ENCODE measurements at regions not wholly inside any gene's neighbourhood (a gene's known extent, or its start where the extent isn't known, plus 50 kb on each side); places are given as distances from the start of the nearest gene placed in this dataset.
"Not testable (repeated sequence)": the region's sequence is repeated elsewhere in the genome, so short reads cannot be mapped to it uniquely, and the experiment has no call there.

DNA sequence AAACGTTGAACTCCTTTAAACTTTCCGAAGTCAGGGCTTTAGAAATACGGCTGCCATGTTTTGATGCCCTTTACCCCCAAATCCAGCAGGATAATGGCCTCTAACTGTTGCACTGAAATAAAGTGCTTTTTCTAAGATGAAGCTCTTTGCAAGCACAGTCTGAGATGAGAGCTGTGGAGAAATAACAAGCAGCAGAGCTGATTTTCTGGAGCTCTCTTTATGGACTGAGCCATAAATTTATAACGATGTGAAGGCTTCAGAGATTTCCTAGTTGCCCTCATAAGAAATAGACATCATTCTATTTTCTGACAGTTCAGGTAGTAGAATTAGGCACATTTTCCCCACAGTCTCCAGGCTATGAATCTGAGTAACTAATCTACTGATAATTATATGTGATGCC lies 567.3 kb downstream of the PDHA2 start:
- DNase-seq (ENCODE audit: low read depth, low spot score): no peak

DNA sequence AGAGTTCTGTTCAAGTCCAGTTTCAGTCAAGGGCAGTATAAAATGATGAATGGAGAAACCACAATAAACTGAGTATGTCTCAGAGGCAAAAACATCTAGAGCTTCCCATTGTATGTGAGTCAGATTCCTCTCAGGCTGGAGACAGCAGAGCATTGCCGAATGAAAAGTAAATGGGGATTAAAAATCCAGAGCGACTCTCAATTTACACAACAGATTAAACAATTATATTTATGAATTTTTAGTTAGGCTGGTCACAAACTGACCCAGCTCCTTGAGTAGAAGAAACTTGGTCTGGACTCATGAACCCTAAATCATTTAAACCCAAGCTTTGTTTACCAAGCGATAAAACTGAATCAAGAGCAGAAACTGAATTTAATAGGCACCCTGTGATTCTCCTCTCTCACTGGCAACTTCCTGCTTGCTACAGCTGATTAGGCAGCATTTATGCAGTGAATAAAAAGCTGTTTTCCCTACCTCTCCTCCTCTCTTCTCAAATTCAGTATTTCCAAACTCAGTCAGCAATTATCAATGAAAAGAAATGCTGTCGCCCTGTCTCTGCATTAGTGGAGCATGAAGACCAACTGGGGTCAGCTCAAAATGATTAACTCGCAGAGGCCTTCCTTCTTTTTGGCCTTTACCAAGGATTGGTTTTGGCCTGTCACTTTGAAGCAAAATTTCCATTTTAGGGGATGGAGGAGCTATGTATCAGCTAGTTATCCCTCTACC lies 568.0 kb downstream of the PDHA2 start:
- DNase-seq (ENCODE audit: low read depth, low spot score): no peak

DNA sequence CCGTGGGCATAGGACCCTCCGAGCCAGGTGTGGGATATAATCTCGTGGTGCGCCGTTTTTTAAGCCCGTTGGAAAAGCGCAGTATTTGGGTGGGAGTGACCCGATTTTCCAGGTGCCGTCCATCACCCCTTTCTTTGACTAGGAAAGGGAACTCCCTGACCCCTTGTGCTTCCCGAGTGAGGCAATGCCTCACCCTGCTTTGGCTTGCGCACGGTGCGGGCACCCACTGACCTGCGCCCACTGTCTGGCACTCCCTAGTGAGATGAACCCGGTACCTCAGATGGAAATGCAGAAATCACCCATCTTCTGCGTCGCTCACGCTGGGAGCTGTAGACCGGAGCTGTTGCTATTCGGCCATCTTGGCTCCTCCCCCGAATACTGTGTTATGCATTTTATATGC lies 575.0 kb downstream of the PDHA2 start:
- DNase-seq (ENCODE audit: low read depth, low spot score): not testable (repeated sequence)

DNA sequence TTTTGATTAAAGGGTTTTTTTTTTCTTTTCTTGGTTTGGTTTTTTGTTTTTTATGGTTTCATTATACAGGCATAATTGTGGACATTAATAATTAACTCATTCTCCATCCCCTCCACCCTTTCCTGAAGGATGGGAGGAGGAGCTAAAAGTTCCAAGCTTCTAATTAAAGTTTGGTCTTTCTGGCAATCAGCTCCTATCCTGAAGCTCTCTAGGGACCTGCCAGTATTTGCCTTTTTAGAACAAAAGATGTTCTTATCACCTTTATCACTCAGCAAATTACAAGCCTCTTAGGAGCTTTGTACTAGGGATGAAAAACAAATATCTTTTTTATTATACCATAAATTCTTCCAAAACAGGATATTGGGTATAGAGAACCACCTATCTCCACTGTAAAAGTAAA lies 589.8 kb downstream of the PDHA2 start:
- DNase-seq (ENCODE audit: low read depth, low spot score): no peak

DNA sequence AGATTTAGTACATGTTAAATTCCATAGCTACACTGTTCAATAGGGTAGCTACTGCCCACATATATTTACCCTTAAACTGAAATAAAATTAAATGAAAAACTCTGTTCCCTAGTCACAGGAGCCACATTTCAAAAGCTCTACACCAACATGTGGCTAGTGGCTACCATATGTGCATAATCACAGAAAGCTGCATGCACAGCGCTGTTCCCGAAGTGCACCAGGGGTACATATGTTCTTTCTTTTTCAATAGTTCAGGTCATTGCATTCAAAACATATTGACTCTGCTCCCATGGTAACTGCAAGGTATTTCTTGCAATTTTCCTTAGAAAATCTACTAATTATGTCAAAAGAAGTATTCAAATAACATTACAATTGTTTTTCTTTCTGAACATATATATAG lies 591.2 kb downstream of the PDHA2 start:
- DNase-seq (ENCODE audit: low read depth, low spot score): no peak

DNA sequence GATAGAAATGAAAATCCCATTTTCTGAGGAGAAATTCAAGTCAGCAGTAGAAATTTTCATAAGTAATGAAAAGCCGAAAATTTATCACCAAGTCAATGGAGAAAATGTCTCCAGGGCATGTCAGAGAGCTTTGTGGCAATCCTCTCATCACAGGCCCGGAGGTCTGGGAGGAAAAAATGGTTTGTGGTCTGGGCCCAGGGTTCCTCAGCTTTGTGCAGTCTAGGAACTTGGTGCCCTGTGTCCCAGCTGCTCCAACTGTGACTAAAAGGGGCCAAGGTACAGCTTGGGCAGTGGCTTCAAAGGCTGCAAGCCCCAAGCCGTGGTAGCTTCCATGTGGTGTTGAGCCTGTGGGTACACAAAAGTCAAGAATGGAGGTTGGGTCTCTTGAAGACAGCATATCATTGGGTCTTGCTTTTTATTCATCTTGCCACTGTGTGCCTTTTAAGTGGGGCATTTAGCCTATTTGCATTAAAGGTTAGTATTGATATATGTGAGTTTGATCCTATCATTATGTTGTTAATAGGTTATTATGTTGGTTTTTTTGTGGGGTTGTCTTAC lies 608.5 kb downstream of the PDHA2 start:
- no peak for DNase-seq (ENCODE audit: low read depth, low spot score)

DNA sequence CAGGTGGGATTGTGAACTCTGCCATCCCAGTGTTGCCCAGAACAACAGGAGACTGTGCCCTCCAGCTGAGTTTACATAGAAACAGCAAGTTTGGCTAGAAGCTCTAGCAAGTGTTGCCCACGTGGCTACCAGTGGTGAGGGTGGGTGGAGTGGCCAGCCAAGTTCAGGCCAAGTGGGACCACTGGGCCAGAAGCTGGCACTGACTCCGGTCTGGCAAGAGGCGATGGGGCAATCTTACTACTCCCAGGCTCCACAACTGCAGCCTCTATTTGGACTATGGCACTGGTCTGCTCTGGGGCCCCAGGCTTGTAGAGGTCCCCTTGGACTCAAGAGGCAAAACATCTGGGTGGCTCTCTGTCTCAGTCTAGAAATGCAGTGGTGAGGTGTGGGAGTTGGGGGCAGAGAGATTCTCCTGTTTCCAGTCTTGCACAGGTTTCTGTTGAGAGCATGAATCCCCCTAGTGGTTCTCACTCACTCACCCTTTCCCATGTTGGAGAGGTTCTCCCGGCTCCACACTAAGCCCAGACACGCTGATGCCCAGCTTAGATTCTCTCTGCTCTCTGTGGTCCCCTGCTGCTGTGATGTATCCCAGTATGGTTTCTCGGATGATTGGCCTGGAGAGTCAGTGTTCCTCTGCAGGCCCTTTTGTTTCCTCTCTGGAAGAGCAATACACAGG lies 615.3 kb downstream of the PDHA2 start:
- DNase-seq (ENCODE audit: low read depth, low spot score): no peak

DNA sequence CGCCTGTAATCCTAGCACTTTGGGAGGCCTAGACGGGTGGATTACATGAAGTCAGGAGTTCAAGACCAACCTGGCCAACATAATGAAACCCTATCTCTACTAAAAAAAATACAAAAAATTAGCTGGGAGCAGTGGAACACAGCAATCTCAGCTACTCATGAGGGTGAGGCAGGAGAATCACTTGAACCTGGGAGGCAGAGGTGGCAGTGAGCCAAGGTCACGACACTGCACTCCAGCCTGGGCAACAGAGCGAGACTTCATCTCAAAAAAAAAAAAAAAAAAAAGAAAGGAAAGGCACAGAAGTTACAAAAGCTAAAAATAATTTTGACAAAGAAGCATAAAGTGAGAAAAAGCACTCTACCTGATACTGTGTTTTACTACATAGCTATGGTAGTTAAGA lies 618.1 kb downstream of the PDHA2 start:
- not testable (repeated sequence) for DNase-seq (ENCODE audit: low read depth, low spot score)

DNA sequence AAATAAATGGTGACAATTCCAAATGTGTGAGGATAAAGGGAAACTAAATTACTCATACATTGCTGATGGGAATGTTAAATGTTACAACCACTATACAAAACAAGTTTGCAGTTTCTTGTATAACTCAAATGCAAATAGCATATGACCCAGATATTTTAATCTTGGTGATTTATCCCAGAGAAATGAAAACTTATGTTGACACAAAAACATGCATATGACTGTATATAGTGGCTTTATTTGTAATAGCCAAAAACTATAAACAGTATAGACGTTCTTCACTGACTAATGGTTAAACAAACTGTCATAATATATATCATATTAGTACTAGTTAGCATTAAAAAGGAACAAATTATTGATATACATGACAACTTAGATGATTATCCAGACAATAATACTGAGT lies 619.2 kb downstream of the PDHA2 start:
- no peak for DNase-seq (ENCODE audit: low read depth, low spot score)

DNA sequence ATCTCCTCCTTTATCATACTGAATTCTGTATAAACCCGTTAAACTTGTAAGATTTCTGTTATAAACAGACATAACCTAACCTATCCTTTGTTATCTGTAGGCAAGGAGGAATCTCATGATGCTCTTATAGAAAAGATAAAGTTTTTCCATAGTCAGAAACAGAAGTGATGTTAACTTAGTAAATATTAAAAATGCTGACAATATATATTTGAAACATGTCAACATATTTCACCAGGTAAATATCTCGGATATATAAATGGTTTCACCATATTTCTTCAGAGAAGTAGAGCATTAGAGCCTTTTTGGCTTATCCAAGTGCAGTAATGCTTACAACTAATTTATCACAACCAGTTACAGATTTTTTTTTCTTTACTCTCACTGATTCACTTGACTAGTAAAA lies 625.9 kb downstream of the PDHA2 start:
- no peak for DNase-seq (ENCODE audit: low read depth, low spot score)

DNA sequence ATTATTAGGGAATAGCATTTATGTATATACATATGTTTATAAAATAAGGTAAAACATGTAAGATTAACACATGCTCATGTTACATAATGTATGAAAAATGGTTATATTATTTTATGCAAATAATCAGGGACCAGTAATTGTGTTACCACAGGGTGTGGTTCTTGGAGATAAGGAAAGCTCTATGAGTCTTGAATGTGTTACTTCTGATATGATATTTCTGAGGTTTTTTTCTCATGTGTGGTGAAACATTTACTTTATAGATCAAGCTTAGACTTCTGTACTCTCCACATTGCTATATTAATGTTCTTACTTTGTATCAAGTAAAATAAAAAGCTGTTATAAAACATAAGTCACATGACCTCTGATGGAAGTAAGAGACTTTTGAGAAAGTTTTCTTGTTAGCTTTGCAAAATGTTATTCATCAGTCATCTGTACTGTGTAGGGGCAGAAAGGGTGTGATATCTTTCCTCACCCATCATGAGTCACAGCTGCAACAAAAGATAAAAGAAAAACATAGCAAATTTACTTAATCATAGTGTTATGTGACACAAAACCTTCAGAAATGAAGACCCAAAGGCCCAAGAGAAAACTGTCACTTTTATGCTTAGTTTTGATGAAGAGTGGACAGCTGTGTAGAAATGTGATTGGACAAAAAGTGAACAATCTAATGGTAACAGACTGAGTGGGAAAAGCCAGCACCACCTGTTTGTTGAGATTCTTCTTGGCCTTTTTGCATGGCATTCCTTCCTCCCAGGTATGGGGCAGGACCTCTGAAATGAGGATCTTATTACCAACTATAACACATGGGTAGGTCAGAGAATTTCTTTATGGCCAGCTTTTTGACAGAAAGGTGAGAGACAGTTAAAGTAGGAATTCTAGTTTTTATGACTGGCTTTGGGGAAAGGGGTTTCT lies 632.3 kb downstream of the PDHA2 start:
- DNase-seq (ENCODE audit: low read depth, low spot score): no peak

DNA sequence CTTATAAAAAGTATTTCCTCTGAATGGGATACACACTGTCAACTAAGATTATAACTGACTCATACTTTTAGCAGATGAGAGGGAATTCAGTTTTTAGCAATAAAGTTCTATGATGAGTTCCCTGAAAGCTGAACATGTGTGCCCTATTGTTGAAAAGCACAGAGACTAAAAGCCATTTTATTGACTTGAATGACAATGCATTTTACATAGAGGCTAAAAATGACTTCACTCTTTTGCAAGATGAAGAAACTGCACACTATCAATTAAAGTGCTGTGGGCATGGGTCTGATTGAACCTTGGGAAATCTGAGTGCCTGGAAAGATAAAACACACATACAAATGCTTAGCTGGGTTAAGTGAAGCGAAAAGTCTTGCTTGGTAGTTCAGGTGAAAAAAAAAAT lies 633.4 kb downstream of the PDHA2 start:
- DNase-seq (ENCODE audit: low read depth, low spot score): no peak

DNA sequence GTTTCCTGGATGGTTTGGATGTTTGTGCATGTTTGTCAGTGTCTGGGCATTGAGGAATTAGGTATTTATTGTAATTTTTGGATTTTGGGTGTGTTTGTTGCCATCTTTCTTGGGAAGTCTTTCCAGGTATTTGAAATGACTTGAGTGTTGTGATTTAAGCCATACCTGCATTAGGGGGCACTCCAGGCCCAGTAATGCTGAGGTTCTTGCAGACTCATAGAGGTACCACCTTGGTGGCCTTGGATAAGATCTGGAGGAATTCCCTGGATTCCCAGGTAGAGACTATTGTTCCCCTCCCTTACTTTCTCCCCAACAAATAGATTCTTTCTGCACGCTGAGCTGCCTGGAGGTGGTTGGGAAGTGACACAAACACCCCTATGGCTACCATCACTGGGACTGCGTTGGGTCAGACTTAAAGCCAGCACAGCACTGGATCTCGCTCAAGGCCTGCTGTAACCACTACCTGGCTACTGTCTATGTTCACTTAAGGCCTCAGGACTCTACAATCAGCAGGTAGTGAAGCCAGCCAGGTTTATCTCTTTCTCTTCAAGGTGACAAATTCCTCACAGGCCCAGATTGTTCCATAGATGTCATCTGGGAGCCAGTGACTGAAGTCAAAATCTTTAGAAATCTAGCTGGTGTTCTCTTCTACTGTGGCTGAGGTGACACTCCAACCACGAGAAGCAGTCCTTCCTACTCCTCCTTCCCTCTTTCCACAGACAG lies 643.6 kb downstream of the PDHA2 start:
- no peak for DNase-seq (ENCODE audit: low read depth, low spot score)

DNA sequence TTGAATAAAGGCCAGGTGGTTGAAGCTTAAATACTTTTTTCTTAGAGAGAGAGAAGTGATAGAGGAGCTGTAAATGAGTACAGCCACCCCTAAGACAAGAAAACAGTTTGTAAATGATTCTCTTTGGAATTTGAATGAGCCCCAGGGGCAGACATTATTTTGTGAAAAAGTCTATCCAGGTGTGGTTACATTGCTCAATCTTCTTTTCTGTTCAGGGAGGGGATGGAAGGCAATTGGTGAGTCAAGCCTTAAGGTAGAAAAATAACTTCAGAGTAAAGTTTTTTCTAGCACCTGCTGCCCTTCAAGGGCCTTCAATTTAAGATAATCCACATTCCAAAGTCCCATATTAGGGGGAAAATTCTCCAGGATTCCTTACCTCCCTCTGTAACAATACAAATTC lies 646.7 kb downstream of the PDHA2 start:
- DNase-seq (ENCODE audit: low read depth, low spot score): no peak

DNA sequence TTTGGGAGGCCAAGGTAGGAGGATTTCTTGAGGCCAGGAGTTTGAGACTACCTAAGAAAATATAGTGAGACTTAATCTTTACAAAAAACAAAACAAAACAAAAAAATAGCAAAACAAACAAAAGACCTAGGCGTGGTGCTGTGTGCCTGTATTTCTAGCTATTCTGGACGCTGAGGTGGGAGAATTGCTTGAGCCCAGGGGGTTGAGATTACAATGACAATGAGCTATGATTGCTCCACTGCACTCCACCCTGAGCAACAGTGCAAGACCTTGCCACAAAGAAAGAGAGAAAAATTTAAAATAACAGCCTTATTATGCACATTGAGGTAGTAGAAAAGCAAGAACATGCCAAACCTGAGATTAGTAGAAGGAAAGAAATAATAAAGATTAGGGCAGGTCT lies 657.7 kb downstream of the PDHA2 start:
- no peak for DNase-seq (ENCODE audit: low read depth, low spot score)

DNA sequence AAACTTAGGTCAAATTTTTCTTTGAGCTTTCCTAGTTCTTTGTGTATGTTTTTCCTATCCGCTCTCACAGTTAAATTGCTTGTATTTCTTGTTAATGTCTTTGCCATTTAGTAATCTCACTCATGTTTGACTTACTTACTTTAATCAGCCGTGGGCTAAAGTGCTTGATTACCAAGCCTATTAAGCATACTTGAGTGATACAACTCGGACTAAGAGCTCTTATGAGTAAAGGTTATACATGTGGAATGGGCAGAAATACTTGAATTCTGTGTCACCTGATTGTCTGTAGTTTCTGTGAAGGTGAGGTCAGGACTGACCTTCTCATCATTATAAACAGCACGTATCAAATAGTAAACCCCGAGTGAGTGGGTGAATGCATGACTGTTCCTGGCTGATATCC lies 664.5 kb downstream of the PDHA2 start:
- no peak for DNase-seq (ENCODE audit: low read depth, low spot score)

DNA sequence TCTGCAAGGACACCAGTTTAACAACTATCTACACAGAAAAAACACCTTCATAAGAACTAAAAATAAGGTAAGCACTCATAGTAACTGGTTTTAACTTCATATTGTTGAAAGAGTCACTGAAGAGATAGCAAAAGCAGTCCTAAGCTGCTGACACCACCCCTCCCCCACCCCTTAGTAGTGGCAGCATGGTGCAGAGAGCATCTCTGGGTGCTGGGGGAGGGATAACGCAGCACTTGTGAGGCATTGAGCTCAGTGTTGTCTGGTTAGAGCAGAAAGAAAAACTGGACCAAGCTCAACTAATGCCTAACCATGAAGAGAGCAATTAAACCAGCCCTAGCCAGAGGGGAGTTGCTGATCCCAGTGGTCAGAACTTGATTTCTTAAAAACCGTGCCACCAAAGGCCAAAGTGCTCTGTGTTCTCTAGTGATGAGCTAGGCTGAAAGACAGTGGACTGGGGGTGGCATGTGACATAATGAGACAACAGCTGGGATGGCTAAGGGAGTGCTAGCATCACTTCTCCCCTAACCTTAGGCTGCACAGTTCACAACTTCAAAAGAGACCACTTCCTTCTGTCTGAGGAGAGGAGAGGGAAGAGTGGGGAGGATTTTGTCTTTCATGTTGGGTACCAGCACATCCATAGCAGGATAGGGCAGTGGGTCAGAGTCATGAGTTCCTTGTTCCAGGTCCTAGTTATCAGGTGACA lies 669.3 kb downstream of the PDHA2 start:
- DNase-seq (ENCODE audit: low read depth, low spot score): no peak

DNA sequence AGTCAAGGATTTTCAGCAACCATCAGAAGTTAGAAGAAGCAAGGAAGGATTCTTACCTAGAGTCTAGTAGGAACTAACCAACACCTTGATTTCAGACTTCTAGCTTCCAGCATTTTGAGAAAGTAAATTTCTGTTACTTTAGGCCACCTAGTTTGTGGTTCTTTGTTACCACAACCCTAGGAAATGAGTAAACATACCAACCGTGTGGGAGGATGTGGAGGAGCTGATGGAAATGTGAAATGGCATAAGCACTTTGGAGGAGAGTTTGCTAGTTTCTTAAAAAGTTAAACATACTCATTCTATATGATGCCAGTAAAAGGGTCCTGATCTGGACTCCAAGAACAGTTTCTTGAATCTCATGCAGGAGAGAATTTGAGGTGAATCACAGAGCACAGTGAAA lies 679.4 kb downstream of the PDHA2 start:
- DNase-seq (ENCODE audit: low read depth, low spot score): no peak

DNA sequence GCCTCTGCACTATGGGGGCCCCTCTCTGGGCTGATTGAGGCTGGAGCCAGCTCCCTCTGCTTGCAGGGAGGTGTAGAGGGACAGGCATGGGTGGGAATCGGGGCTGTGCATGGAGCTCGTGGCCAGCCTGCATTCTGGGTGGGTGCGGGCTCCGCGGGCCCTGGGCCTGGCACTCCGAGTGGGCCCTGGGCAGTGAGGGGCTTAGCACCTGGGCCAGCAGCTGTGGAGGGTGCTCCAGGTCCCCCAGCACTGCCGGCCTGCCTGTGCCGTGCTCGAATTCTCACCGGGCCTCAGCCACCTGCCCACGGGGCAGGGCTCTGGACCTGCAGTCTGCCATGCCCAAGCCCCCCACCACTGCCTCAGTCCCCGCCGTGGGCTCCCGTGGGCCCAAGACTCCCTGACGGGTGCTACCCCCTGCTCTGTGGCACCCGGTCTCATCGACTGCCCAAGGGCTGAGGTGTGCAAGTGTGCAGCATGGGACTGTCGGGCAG lies 681.2 kb downstream of the PDHA2 start:
- no peak for DNase-seq (ENCODE audit: low read depth, low spot score)

DNA sequence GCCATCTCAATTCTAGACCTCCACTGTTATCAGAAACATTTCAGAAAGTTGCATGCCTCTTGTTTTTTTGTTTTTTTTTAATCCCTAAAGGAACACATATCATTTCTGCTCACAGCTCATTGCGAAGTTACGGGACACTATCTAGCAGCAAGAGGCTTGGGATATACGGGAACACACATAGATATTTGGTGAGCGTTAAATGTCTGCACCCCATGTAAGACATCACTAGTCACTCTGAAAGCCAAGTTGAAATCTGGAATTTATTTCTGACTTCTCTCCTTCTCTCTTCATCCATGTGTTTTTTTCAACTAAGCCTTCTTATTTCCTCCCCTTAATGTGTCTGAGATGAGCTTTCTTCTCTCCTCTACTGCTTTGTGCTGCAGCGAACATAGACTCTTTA lies 683.7 kb downstream of the PDHA2 start:
- DNase-seq (ENCODE audit: low read depth, low spot score): no peak
